OCI-LY1 (cell line): ENCODE measurements at regions not wholly inside any gene's neighbourhood (a gene's known extent, or its start where the extent isn't known, plus 50 kb on each side); places are given as distances from the start of the nearest gene placed in this dataset.

Experiments used
- H2AFZ ChIP-seq: fragments of 200-600 bp; sonication (generic), shearing (Covaris generic); 2 replicates; pipeline ENCODE4 v1.6.0; 2014; ENCODE audit warnings: antibody characterized with exemption, mild to moderate bottlenecking, low read length
- H3F3A ChIP-seq: fragments of 200-600 bp; sonication (generic), shearing (Covaris generic); 2 replicates; pipeline ENCODE4 v1.6.0; 2014; ENCODE audit warnings: mild to moderate bottlenecking, antibody characterized with exemption, low read length, moderate library complexity; ENCODE audit not compliant: insufficient read depth
- H3K27ac ChIP-seq: fragments of 200-600 bp; sonication (generic); 2 replicates; pipeline ENCODE4 v1.5.1; 2014; ENCODE audit warnings: low read length, mixed run types, mild to moderate bottlenecking, low read depth; ENCODE audit not compliant: poor library complexity, severe bottlenecking
- H3K27me3 ChIP-seq: fragments of 200-600 bp; sonication (generic); 2 replicates; pipeline ENCODE4 v1.6.0; 2014; ENCODE audit warnings: antibody characterized with exemption, mild to moderate bottlenecking, low read length, moderate library complexity; ENCODE audit not compliant: insufficient read depth
- H3K36me3 ChIP-seq: fragments of 200-600 bp; sonication (generic); 2 replicates; pipeline ENCODE4 v1.6.1; 2014; ENCODE audit warnings: mild to moderate bottlenecking, antibody characterized with exemption, low read length, moderate library complexity, mixed read lengths; ENCODE audit not compliant: insufficient read depth
- H3K4me1 ChIP-seq: fragments of 200-600 bp; sonication (generic); 2 replicates; pipeline ENCODE4 v1.5.1; 2014; ENCODE audit warnings: mild to moderate bottlenecking, low read length, moderate library complexity; ENCODE audit not compliant: insufficient read depth, severe bottlenecking
- H3K4me2 ChIP-seq: fragments of 200-600 bp; sonication (generic), shearing (Covaris generic); 2 replicates; pipeline ENCODE4 v1.6.1; 2014; ENCODE audit warnings: low read length
- H3K4me3 ChIP-seq: fragments of 200-600 bp; sonication (generic); 2 replicates; pipeline ENCODE4 v1.5.1; 2014; ENCODE audit warnings: low read length, low read depth, mild to moderate bottlenecking, mixed read lengths; ENCODE audit not compliant: poor library complexity, severe bottlenecking
- H3K79me2 ChIP-seq: fragments of 200-600 bp; shearing (Covaris generic); 2 replicates; pipeline ENCODE4 v1.6.1; 2016; ENCODE audit warnings: mixed run types, low read length, mixed read lengths; ENCODE audit not compliant: insufficient read depth
- H3K9ac ChIP-seq: fragments of 200-600 bp; sonication (generic), shearing (Covaris generic); 2 replicates; pipeline ENCODE4 v1.6.1; 2014; ENCODE audit warnings: mild to moderate bottlenecking, low read length, mixed read lengths
- H3K9me2 ChIP-seq: fragments of 200-600 bp; sonication (generic), shearing (Covaris generic); 2 replicates; pipeline ENCODE4 v1.6.1; 2014; ENCODE audit warnings: low read depth, mild to moderate bottlenecking, low read length, mixed read lengths
- H3K9me3 ChIP-seq: fragments of 200-600 bp; shearing (Covaris generic); 2 replicates; pipeline ENCODE4 v1.6.1; 2014; ENCODE audit warnings: low read length, mixed read lengths
- H4K20me1 ChIP-seq: fragments of 200-600 bp; sonication (generic), shearing (Covaris generic); 2 replicates; pipeline ENCODE4 v1.6.0; 2016; ENCODE audit warnings: mild to moderate bottlenecking, low read length; ENCODE audit not compliant: insufficient read depth
- CTCF ChIP-seq: fragments of 200-600 bp; sonication (generic), shearing (Covaris generic); IDR thresholded peaks from 2 replicates; pipeline ENCODE4 v1.5.1; 2017; ENCODE audit warnings: mild to moderate bottlenecking, antibody characterized with exemption, low read length, moderate library complexity, mixed read lengths
- EZH2 ChIP-seq: fragments of 200-600 bp; sonication (generic), shearing (Covaris generic); IDR thresholded peaks from 2 replicates; pipeline ENCODE4 v1.8.0; 2017; ENCODE audit warnings: borderline replicate concordance, mixed run types, mild to moderate bottlenecking, antibody characterized with exemption, low read length, moderate library complexity, mixed read lengths

GRCh38 chr15:83362706-83363105 lies 78.2 kb upstream of the BNC1 start:
- no peaks in the 10 kb centered on the region for H3K9me2 ChIP-seq
- no peaks in the 10 kb centered on the region for H3K27me3 ChIP-seq
- no peak for TF ChIP-seq CTCF
- no peak for TF ChIP-seq EZH2
- H3K4me1 ChIP-seq: no peaks in the 10 kb centered on the region
- no peak overlapping the region for H3K27ac ChIP-seq
- no peaks in the 10 kb centered on the region for H3K36me3 ChIP-seq
- H4K20me1 ChIP-seq: no peaks in the 10 kb centered on the region
- no peak overlapping the region for H2AFZ ChIP-seq
- no peak overlapping the region for H3K9ac ChIP-seq
- H3K79me2 ChIP-seq: no peaks in the 10 kb centered on the region
- no peaks in the 10 kb centered on the region for H3K9me3 ChIP-seq
- H3K4me2 ChIP-seq: no peak overlapping the region
- no peaks in the 10 kb centered on the region for H3F3A ChIP-seq
- no peak overlapping the region for H3K4me3 ChIP-seq

- no peaks in the 10 kb centered on the region for H3K79me2 ChIP-seq
- no peaks in the 10 kb centered on the region for H4K20me1 ChIP-seq
- no peak overlapping the region for H2AFZ ChIP-seq
- H3K27ac ChIP-seq: no peak overlapping the region
- no peaks in the 10 kb centered on the region for H3K9me3 ChIP-seq
- no peaks in the 10 kb centered on the region for H3K27me3 ChIP-seq
- no peaks in the 10 kb centered on the region for H3K9me2 ChIP-seq
- H3K9ac ChIP-seq: no peak overlapping the region
- H3K4me3 ChIP-seq: no peak overlapping the region
- H3K4me1 ChIP-seq: no peaks in the 10 kb centered on the region
- H3F3A ChIP-seq: no peaks in the 10 kb centered on the region
- TF ChIP-seq EZH2 (no peak), CTCF (no peak)
- H3K36me3 ChIP-seq: no peaks in the 10 kb centered on the region
- H3K4me2 ChIP-seq: no peak overlapping the region
Observed at GRCh38 chr15:83364501-83364900, 80.0 kb upstream of the BNC1 start.

GRCh38 chr15:83365370-83365938 lies 81.0 kb upstream of the BNC1 start:
- Histone ChIP-seq H3F3A (no peaks in the 10 kb centered on the region), H3K4me2 (no peak overlapping the region), H3K27ac (no peak overlapping the region), H3K4me1 (no peaks in the 10 kb centered on the region), H3K36me3 (no peaks in the 10 kb centered on the region), H2AFZ (no peak overlapping the region), H3K27me3 (no peaks in the 10 kb centered on the region), H3K9ac (no peak overlapping the region), H4K20me1 (no peaks in the 10 kb centered on the region), H3K79me2 (no peaks in the 10 kb centered on the region), H3K9me2 (no peaks in the 10 kb centered on the region), H3K9me3 (no peaks in the 10 kb centered on the region), H3K4me3 (no peak overlapping the region)
- TF ChIP-seq EZH2 (no peak), CTCF (no peak)
